Tongue (tissue), 2 donors: ENCODE measurements at regions not wholly inside any gene's neighbourhood (a gene's known extent, or its start where the extent isn't known, plus 50 kb on each side); places are given as distances from the start of the nearest gene placed in this dataset. TPM values are rescaled to one million over a fixed set of nuclear protein-coding genes. Genes with fewer than 3 reads are reported as not detected.

ENCODE experiments used
- DNase-seq: peaks from one replicate; pipeline ENCODE4 v3.0.0-alpha.2; 2015
- small RNA-seq: library from RNA; depleted of rRNA; stranded (forward); fragments of <200 nt; gene quantifications from one replicate; pipeline ENCODE3, GENCODE V24; 2014; ENCODE audit warnings: low replicate concordance

GRCh38 chr22:27689664-27690063, 111.9 kb downstream of the MN1 start:
- no peak for DNase-seq

GRCh38 chr22:27690599-27690998, 111.0 kb downstream of the MN1 start:
- no peak for DNase-seq

GRCh38 chr22:27692243-27692642, 109.3 kb downstream of the MN1 start:
- DNase-seq, result no peak

GRCh38 chr22:27695925-27696324, 105.6 kb downstream of the MN1 start:
- DNase-seq, result peak; percentile 80

DNA sequence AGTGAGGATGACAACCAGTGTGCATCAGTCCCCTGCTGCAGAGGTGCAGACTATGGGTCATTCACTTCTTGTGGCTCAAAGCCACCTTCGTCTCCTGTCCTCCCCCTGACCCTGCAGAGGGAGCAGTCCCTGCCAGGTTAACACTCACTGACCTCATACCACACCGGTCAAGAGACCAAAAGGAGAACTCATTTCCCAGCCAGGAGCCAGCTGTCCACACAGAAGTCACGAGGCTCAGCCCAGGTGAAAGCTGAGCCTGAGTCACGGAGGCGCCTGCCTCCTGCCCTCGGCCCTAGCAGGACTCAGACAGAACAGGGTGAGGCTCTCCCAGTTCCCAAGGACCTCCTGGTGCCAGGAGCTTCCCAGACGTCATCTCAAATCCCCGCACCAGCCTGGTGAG, 103.7 kb downstream of the MN1 start:
- DNase-seq, result no peak

Small RNA genes in the stretch of these regions (small RNA-seq; reads per million reads assigned to genes)
- gene RNU6-1066P, result not detected
